ENCODE measurements at regions not wholly inside any gene's neighbourhood (a gene's known extent, or its start where the extent isn't known, plus 50 kb on each side); places are given as distances from the start of the nearest gene placed in this dataset.

GRCh38 chr18:6525604-6526003 is 110.9 kb upstream of the L3MBTL4 start:
- TF ChIP-seq CTCF (IDR thresholded peaks at IDR 0.05 in 2 of 3, conservative IDR thresholded peaks at IDR 0.05 in 1 of 3; ENCODE audit: borderline replicate concordance in 1 of 3, insufficient read depth in 1 of 3, low read depth in 2 of 3, low read length in 2 of 3): no peak
- TF ChIP-seq POLR2AphosphoS5 (IDR thresholded peaks at IDR 0.05; ENCODE audit: low read depth, low read length): no peak
